ENCODE measurements at regions not wholly inside any gene's neighbourhood (a gene's known extent, or its start where the extent isn't known, plus 50 kb on each side); places are given as distances from the start of the nearest gene placed in this dataset.
"Not testable (repeated sequence)": the region's sequence is repeated elsewhere in the genome, so short reads cannot be mapped to it uniquely, and the experiment has no call there.

DNA sequence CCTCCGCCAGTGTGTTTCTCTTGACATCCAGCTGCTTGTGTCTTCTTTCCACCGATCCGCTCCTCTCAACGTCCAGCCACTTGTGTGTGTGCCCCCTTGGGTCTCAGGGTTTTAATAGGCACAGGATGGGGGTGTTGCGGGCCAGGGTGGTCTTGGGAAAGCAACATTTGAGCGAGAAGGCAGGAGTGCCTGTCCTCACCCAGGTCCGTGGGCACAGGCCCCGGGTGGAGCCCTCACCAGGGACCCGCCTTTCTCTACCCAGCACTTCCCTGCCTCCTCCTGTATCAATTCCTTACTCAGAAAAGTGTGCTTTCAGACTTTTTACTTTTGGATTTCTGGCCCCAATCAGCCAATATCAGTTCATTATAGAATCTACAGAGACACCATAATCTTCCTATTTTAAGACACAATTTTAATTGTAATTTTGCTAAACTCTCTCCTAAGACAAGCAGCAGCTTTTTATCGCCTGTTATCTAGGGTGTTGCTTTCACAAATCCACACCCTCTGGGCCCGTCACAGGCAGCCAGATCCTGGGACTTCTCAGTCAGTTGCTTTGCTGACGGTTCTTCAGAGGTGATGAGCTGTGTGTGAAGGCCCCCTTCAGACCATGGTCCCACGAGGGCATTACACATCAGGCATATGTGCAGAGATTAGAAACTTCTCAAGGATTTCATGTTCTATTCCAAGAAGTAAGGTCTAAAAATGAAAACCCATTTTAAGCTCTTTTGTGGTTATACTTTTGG lies 96.0 kb upstream of the FHL2 start:
- Mint-ChIP-seq H3K36me3 (ENCODE audit: low read depth) (no peaks in the 10 kb centered on the region), H3K4me3 (no peak overlapping the region), H3K4me1 (no peaks in the 10 kb centered on the region), H3K9me3 (no peaks in the 10 kb centered on the region), H3K27ac (no peak overlapping the region), H3K27me3 (peaks cover 15% of the 10 kb centered on the region)
- no peak for DNase-seq
- ChIA-PET POLR2A (no interaction called here), CTCF (no interaction called here)

DNA sequence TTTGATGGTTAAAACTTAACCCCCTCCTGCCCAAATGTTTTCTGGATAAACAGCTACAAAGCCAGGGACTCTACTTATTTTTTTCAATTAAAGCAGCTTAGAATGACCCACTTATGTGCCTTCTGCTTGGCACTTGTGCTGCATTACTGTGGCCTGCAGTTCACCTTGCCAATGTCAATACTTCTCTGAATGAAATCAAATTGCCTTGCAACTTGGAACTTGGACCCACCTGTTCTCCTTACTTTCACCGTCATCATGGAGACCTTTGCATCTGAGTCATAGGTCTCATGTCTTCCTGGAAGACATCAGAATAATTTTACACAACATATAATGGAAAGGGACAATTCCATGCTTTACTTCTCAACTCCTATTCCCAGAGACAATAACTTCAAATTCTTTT lies 92.1 kb upstream of the FHL2 start:
- Mint-ChIP-seq H3K27me3 (peaks cover 15% of the 10 kb centered on the region), H3K9me3 (no peaks in the 10 kb centered on the region), H3K4me1 (no peaks in the 10 kb centered on the region), H3K4me3 (no peak overlapping the region), H3K36me3 (ENCODE audit: low read depth) (no peaks in the 10 kb centered on the region), H3K27ac (no peak overlapping the region)
- CTCF ChIA-PET = no interaction called here
- POLR2A ChIA-PET = no interaction called here
- no peak for DNase-seq

DNA sequence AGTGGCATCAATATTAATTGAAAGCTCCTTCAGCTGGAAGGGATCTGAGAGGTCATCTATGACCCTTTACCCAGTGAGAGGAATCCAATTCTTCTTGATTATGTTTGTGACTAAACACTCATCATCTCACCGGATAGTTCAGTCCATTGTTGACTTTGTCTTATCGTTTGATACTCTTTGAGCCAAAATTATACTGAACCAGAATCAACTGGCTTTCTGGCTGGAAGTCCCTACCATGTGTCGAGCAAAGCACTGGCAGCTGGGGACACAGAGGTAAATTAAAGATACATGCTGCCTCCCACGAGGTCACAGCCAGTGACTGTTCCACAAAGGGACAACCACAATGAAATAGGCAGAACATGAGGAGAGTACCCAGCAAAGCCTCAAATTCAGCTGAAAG lies 91.4 kb upstream of the FHL2 start:
- Mint-ChIP-seq H3K27ac (no peak overlapping the region), H3K4me1 (no peaks in the 10 kb centered on the region), H3K27me3 (peaks cover 15% of the 10 kb centered on the region), H3K9me3 (no peaks in the 10 kb centered on the region), H3K36me3 (ENCODE audit: low read depth) (no peaks in the 10 kb centered on the region), H3K4me3 (no peak overlapping the region)
- ChIA-PET POLR2A (no interaction called here), CTCF (no interaction called here)
- no peak for DNase-seq

DNA sequence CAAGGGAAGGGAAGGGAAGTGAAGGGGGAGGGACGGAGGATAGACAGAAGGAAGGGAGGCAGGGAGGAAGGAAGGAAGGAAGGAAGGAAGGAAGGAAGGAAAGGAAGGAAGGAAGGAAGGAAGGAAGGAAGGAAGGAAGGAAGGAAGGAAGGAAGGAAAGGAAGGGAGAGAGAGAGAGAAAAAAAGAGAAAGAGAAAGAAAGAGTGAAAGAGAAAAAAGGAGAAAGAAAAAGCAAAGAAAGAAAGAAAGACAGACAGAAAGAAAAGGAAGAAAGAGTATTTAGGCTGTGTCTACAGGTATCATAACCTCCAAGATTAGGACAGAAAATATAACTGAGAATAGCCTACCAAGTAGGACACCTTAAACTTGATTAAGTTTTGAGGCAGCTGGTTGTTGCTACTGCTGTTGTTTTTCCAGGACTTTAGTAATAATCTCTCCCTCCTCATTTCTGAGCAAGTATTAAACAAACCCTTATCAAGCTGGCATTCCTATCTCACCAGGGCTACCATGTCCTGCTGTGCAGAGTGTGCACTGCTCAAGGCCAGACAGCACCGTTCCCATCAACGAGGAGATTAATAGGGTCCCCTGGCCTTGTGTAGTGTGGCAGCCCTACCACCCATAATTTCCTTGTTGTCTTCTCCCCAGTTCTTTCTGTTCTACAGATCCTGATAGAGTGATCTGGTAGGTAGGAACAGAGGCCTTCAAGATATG lies 90.5 kb upstream of the FHL2 start:
- Mint-ChIP-seq H3K36me3 (ENCODE audit: low read depth) (no peaks in the 10 kb centered on the region), H3K4me3 (no peak overlapping the region), H3K4me1 (no peaks in the 10 kb centered on the region), H3K27me3 (peaks cover 15% of the 10 kb centered on the region), H3K9me3 (no peaks in the 10 kb centered on the region), H3K27ac (no peak overlapping the region)
- no peak for DNase-seq
- POLR2A ChIA-PET = no interaction called here
- CTCF ChIA-PET = no interaction called here

GRCh38 chr2:105488285-105488684 lies 89.4 kb upstream of the FHL2 start:
- no peak overlapping the region for H3K4me3 Mint-ChIP-seq
- H3K36me3 Mint-ChIP-seq (ENCODE audit: low read depth) = no peaks in the 10 kb centered on the region
- no peaks in the 10 kb centered on the region for H3K4me1 Mint-ChIP-seq
- no peak overlapping the region for H3K27ac Mint-ChIP-seq
- ChIA-PET CTCF (no interaction called here), POLR2A (no interaction called here)
- H3K27me3 Mint-ChIP-seq = peaks cover 12% of the 10 kb centered on the region
- DNase-seq = no peak
- H3K9me3 Mint-ChIP-seq = no peaks in the 10 kb centered on the region

DNA sequence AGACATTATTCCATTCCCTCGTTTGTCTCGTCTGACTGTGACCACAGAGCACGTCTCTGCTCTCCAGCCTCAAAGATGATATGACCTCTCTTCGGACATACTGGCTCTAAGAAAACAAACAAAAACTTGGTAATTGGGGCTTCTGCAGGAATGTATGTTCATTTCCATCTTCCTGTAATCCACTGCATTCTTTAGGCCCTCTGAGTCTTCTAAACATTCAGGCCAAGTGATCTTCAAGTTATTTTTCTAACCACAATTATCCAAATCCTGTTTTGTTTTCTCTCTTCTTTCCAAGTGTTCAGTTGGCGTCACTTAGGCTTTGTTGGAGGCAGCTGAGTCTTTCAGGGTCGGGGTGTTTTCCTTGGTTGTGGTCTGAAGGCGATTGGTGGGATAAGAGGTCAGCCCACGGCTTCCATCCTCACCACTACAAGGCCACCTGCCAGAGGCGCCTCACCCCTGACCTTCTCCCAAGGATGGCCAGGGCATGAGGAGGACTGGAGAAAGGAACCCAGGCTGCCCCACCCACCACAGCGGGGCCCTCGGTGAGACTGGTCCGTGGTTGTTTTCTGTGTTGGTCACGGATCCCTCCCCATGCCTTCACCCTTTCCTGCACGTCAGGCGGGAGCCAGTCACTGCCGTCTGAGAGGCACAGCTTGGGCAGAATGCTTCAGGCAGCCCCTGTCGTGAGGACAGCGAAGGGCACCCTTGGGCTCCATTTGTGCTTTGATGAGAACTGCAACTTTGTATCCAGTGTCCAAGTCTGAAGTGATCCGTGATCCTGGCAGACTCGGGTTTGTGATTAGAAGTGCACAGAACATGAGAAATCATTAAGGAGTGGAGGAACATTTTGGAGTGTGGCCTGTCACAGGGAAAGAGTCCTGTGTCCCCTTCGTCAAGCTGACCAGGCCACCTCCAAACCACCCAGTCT lies 88.6 kb upstream of the FHL2 start:
- no peak overlapping the region for H3K27ac Mint-ChIP-seq
- no peaks in the 10 kb centered on the region for H3K4me1 Mint-ChIP-seq
- CTCF ChIA-PET = no interaction called here
- no peaks in the 10 kb centered on the region for H3K36me3 Mint-ChIP-seq (ENCODE audit: low read depth)
- H3K4me3 Mint-ChIP-seq = no peak overlapping the region
- DNase-seq = no peak
- H3K27me3 Mint-ChIP-seq = peaks cover 12% of the 10 kb centered on the region
- POLR2A ChIA-PET = no interaction called here
- H3K9me3 Mint-ChIP-seq = no peaks in the 10 kb centered on the region

DNA sequence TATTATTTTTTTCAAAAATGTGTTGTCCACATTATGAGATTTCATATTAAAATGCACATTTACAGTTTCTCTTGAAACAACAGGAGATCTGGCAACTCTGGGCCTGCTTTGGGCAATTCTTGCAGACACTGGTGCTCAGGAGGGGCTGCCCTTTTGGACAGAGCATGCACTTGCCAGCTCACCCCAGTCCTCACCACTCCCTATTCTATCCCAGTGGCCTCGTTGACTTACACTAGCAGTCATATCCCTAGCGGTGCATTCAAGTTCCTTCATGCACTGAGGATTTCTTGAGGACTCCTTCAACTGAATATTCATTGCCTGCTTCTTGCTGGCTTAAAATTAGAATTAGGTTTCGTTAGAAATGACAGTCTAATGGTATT lies 87.9 kb upstream of the FHL2 start:
- CTCF ChIA-PET = no interaction called here
- H3K4me1 Mint-ChIP-seq = no peaks in the 10 kb centered on the region

DNA sequence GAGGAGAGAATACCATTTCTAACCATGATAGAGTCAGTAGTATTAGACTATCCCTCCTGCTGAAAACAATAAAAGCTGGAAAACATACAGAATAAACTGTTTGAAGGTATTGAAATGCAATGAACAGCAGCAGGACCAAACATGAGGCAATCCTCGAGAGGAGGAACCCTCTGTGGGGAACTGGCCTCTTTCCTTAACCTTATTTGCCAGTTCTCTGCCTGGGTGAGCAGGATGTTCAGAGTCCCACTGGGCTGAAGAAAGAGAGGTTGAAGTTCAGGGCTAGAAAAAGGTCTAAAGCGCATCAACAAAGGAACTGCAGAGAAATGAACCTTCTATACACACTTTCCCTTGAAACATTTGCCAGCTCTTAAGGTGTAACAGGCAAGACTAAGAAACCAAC lies 79.8 kb upstream of the FHL2 start:
- Mint-ChIP-seq H3K27me3 (peaks cover 14% of the 10 kb centered on the region), H3K4me1 (no peaks in the 10 kb centered on the region), H3K36me3 (ENCODE audit: low read depth) (no peaks in the 10 kb centered on the region), H3K27ac (no peak overlapping the region), H3K9me3 (no peaks in the 10 kb centered on the region), H3K4me3 (no peak overlapping the region)
- no peak for DNase-seq
- CTCF ChIA-PET = no interaction called here
- POLR2A ChIA-PET = no interaction called here

More for the DNA sequence above, 87.9 kb upstream of the FHL2 start:
- Mint-ChIP-seq H3K9me3 (no peaks in the 10 kb centered on the region), H3K36me3 (ENCODE audit: low read depth) (no peaks in the 10 kb centered on the region), H3K27me3 (peaks cover 7% of the 10 kb centered on the region), H3K4me3 (no peak overlapping the region), H3K27ac (no peak overlapping the region)
- POLR2A ChIA-PET = no interaction called here
- DNase-seq = no peak

GRCh38 chr2:105477050-105477620 lies 78.3 kb upstream of the FHL2 start:
- H3K4me3 Mint-ChIP-seq; H3K4me1 Mint-ChIP-seq; H3K36me3 Mint-ChIP-seq (ENCODE audit: low read depth); POLR2A ChIA-PET; H3K27ac Mint-ChIP-seq; DNase-seq; H3K9me3 Mint-ChIP-seq: not testable (repeated sequence)
- CTCF ChIA-PET = interaction anchor here (0.5 to 0.6 kb wide), 2 partner anchors 1016 to 1080 kb away, joined by 3 to 4 read pairs; no protein-coding TSS in a partner anchor
- H3K27me3 Mint-ChIP-seq = peaks cover 14% of the 10 kb centered on the region

- Mint-ChIP-seq H3K27me3 (peaks cover 6% of the 10 kb centered on the region), H3K9me3 (no peaks in the 10 kb centered on the region), H3K36me3 (ENCODE audit: low read depth) (no peaks in the 10 kb centered on the region), H3K27ac (no peak overlapping the region), H3K4me3 (no peak overlapping the region), H3K4me1 (peaks cover 7% of the 10 kb centered on the region)
- ChIA-PET POLR2A (no interaction called here), CTCF (interaction anchor here (0.7 kb wide), 1 partner anchor 16 kb away, joined by 5 read pairs; no protein-coding TSS in a partner anchor)
- no peak for DNase-seq
These were observed 74.2 kb upstream of the FHL2 start for GRCh38 chr2:105473011-105473410.

DNA sequence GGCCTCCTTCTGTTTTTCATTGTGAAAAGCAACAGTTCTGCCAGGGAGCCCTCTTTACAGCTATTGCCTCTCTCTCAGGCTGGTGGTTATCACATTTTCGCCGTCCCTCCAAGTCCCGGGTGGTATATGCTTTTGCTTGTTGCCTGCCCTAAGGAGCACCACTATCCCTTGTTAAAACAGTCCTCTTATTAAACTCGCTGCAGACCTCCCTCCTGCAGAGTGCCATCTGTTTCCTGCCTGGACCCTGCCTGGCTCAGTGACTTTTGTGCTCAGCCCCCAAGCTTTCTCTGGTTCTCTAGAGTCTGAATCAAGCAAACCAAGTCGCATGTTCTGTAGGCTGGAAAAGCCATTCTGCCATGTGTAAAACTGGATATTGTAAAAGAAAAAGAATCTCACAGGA lies 72.1 kb upstream of the FHL2 start:
- no peak overlapping the region for H3K27ac Mint-ChIP-seq
- no peaks in the 10 kb centered on the region for H3K36me3 Mint-ChIP-seq (ENCODE audit: low read depth)

DNA sequence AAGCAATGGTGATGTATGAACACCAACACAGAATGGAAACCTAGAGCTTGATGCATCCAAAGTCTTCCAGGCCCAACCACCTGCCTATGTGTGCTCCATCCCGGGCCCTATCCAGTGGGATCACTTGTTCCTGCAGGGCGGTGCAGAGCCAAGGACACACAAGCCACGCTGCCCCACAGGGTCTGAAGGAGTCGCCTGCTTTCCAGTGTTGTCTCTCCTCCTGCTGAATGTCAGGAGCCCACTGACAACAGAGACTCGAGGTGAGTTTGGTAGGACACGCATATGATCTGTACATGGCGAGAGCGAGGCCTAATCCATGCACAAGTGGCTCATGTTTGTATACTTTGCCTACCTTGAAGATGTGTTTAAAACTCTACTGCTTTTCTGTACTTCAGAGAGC lies 70.9 kb upstream of the FHL2 start:
- no peaks in the 10 kb centered on the region for H3K9me3 Mint-ChIP-seq
- H3K27ac Mint-ChIP-seq = no peak overlapping the region
- CTCF ChIA-PET = no interaction called here
- H3K27me3 Mint-ChIP-seq = peaks cover 6% of the 10 kb centered on the region
- H3K4me3 Mint-ChIP-seq = no peak overlapping the region
- H3K4me1 Mint-ChIP-seq = peaks cover 15% of the 10 kb centered on the region
- no peaks in the 10 kb centered on the region for H3K36me3 Mint-ChIP-seq (ENCODE audit: low read depth)
- no peak for DNase-seq
- POLR2A ChIA-PET = no interaction called here

More for the DNA sequence above, 72.1 kb upstream of the FHL2 start:
- Mint-ChIP-seq H3K9me3 (no peaks in the 10 kb centered on the region), H3K4me3 (no peak overlapping the region), H3K4me1 (peaks cover 15% of the 10 kb centered on the region), H3K27me3 (peaks cover 6% of the 10 kb centered on the region)
- ChIA-PET POLR2A (no interaction called here), CTCF (no interaction called here)
- no peak for DNase-seq

- H3K27me3 Mint-ChIP-seq = peaks cover 3% of the 10 kb centered on the region
- H3K4me3 Mint-ChIP-seq = no peak overlapping the region
- no peak for DNase-seq
- H3K27ac Mint-ChIP-seq = peak overlapping the region; percentile 79
- peaks cover 15% of the 10 kb centered on the region for H3K4me1 Mint-ChIP-seq
- POLR2A ChIA-PET = no interaction called here
- no peaks in the 10 kb centered on the region for H3K36me3 Mint-ChIP-seq (ENCODE audit: low read depth)
- CTCF ChIA-PET = no interaction called here
- no peaks in the 10 kb centered on the region for H3K9me3 Mint-ChIP-seq
These were observed 69.8 kb upstream of the FHL2 start for GRCh38 chr2:105468582-105469042.
